ENCODE measurements at regions not wholly inside any gene's neighbourhood (a gene's known extent, or its start where the extent isn't known, plus 50 kb on each side); places are given as distances from the start of the nearest gene placed in this dataset.

- TF ChIP-seq POLR2AphosphoS5 (IDR thresholded peaks at IDR 0.05; ENCODE audit: low read depth, low read length) (no peak), CTCF (IDR thresholded peaks at IDR 0.05) (no peak), REST (IDR thresholded peaks at IDR 0.05; ENCODE audit: insufficient read depth in 1 of 2, low read depth in 2 of 2, low read length in 1 of 2) (no peak)
Measured at GRCh38 chr11:38221295-38221694, 1623.3 kb upstream of the RAG2 start.

All from Panc1 (cell line).